ENCODE measurements at regions not wholly inside any gene's neighbourhood (a gene's known extent, or its start where the extent isn't known, plus 50 kb on each side); places are given as distances from the start of the nearest gene placed in this dataset.

DNA sequence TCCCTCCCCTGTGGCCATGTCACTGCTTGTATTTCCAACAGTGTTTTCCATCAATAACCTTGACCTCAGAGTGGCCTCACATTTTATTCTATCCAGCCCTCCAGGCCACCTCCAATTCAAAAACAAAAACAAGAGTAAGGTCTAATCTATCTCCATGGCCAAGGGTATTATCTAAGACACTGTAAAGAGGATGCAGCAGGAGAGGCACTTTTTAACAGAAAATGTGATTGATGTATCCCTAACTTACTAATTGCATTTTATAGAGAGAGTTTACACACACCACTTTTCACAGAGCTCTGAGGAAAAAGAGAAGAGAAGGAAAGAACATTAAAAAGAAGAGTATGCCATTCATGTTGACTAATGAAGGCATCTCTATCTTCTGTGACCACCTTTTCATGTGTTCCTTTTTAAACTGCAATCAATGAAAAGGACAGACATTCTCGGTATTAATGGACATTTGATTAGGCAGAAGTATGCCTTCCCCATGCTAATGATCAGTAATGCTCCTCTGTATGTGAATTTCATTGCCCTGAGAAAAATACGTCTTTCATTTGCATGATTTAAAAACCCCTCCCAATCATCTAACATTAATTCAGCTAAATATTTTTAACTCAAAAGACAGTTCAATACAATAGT, 653.3 kb upstream of the POU3F3 start:
- TF ChIP-seq POLR2A (IDR thresholded peaks at IDR 0.05) = no peak
- no peak for TF ChIP-seq CTCF (IDR thresholded peaks at IDR 0.05)
- TF ChIP-seq EP300 (IDR thresholded peaks at IDR 0.05) = no peak
